GM15510 (cell line): ENCODE measurements at regions not wholly inside any gene's neighbourhood (a gene's known extent, or its start where the extent isn't known, plus 50 kb on each side); places are given as distances from the start of the nearest gene placed in this dataset.

Experiments
- POLR2A ChIP-seq: IDR thresholded peaks from 3 replicates; pipeline ENCODE4 v1.6.1; 2011; ENCODE audit warnings: borderline replicate concordance; ENCODE audit not compliant: insufficient read length; ENCODE audit errors: extremely low read depth

DNA sequence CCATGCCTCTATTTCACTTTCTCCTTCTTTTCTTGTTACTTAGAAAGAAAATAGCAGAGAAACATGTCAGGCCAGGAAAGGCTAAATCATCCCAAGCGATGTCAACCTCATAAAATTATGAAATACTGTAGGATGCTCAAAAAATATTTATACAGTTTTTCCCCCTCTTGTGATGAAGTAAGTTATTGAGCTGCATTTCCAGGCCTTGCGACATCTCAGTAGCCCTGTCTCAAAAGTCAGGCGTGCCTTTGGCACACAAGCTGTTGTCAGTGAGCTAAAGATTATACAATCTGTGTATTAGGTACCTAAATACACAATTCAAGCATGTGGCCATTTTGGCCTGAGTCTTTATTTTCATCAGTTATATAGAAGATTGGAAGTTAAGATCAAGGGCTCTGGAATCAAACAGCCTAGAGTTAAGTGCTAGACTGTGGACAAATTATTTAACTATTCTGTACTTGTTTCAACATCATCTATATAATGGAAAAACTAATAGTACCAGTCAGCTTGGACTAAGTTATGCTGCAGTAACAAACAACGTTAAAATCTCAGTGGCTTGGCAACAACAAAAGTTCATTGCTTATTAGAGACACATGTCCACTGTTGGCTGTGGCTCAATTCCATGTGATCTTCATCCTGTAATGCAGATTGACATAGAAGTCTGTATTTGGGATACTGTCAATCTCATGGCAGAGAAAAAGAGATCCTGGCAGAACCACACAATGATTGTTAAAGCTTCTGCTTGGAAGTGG is 406.4 kb upstream of the PROK2 start:
- TF ChIP-seq POLR2A = no peak

DNA sequence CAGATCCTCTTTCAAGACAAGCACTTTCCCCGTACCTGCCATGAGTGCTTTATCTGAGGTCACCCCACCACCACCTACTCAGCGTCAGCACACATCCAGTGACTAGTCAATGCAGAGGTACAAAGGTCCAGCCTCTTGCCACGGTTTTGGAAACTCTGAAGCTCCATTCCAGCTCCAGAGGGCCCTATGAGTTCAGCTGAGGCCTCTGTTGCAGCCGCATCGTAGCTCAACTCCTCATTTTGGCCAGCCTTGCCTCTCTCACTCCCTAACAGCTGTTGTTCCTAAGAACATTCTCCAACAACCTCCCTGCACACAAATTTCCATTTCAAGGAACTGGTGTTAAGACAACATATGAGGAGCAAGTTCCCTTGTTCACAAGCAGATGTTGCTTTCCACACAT is 405.1 kb upstream of the PROK2 start:
- no peak for TF ChIP-seq POLR2A

DNA sequence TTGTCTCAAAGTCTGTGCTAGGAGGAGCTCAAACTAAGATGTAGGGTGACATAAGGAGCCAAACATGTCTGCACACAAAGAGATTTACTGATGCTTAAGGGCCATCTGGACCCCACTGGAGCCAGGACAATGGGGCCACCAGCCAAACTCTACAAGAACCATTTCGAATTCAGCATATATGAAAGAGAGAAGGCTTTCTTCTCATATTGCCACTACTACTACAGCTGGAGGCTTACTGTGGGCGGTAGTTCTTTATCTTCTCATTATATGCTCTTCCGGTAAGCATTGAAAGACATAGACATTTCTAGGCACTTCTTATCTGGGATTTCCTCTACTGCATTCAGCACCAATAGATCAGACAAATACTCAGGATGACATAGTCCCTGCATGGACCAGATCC is 404.4 kb upstream of the PROK2 start:
- no peak for TF ChIP-seq POLR2A

DNA sequence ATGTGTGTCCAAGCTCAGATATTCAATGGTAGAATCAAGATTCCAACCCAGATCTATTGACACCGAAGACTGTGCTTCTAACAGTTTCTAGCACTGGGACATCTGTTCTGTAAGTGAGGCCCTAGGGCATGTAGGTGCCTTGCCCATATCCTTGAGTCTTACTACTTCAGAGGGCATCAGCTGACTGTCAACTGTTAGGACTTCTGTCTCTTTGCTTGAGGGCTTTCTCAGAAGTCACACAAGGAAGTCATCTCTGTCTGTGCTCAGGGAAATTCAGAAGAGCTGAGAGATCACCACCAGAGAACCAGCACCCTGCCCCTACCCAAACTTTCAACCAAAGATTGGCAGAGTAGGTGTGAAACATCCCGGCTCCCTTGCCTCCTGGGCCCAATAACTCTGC is 403.6 kb upstream of the PROK2 start:
- TF ChIP-seq POLR2A = no peak

DNA sequence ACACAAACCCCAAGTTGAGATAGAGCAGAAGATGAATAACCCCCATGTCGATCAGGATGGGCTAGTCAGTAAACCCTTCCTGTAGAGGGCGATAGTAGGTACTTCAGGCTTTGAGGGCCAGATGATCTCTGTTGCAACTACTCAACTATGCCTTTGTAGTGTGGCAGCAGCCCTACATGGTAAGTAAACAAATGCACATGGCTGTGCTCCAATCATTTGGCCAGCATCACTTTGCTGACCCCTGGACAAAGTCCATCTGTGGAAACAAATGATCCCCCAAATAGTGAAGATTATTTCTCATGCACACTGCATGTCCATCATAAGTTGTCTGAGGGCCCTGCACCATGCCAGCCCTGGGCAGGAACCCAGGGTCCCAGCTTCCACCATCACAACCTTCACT is 402.2 kb upstream of the PROK2 start:
- TF ChIP-seq POLR2A = no peak

DNA sequence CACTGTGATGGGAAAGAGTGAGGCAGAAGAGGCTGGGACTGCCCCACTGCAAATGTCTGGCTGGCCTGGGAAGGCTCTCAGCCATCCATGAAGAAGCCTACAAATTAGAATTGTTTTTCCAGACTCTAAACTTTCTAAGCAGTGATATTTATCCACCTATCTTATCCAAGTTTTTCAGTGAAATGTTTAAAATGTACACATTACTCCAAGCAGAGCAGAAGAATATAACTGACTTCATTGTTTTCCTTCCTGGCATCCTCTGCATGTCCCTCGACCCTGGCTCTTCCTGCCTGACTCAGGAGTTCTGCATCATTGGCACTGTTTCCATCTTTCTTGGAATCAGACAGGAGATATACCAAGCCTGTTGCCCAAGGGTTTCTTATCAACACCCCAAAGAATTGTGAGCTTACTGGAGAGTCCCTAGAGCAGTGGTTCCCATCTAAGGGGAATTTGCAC is 401.5 kb upstream of the PROK2 start:
- no peak for TF ChIP-seq POLR2A

DNA sequence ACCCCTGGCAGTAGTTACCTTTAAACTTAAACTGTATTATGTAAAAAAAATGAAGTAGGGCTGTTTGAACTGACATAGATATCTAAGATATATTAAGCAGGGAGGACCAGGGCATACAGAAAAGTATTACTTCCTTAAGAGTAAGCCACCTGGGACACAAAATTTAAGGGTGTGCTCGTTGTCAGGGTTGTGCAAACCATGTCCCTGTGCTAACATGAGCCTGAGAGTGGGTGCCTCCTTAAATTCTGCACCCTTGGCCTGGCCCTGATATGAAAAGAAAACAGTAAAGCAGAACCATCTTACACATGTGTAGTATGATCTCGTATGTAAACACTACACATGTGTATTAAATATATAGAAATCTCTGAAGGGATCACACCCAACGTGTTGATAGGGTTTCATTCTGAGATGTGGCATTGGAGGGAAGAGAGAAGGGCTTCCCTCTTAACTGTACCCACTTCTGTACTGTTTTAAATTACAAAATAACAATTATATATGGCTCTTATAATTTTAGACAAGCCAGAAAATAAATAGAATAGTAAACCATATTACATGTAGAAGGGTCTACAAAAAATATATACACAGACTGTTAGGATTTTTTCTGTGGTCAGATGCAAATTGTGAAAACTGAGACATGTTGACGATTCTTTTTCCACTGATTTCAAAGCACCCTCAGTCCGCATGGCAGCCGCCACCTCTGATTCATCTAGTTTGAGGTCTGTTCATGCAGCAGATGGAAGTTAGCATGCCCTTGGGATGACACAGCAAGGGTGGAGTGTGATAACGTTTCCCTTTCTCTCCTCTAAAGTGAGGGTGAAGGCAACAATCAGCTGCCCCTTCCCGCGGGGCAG is 400.8 kb upstream of the PROK2 start:
- TF ChIP-seq POLR2A = no peak

DNA sequence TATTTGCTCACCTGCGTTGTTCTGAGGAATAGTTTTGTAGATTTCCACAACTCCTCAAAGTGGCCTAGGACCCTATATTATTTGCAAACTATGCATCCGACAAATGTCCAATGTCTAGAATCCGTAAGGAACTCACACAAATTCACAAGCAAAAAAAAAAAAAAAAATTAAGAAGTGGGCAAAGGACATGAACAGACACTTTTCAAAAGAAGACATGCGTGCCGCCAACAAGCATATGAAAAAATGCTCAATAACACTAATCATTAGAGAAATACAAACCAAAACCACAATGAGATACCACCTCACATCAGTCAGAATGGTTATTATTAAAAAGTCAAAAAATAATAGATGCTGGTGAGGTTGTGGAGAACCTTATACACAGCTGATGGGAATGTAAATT is 398.5 kb upstream of the PROK2 start:
- no peak for TF ChIP-seq POLR2A

DNA sequence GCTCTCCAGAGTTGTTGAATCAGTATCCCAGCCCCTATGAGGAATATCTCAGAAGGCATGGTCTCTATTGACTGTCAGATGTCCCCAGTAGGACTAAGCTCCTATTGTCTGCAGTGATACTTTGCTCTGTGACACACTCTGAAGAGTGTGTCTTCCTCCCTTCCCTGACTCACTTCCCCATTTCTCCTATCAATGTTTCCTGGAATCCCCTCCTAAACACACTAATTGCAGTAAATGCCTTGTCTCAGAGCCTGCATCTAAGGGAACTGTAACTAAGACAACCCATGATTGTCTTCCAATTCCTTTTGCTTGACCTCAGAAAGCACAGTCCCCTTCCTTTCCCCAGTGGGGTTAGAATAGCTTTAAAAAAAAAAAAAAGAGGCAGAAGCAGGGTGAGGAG is 397.3 kb upstream of the PROK2 start:
- no peak for TF ChIP-seq POLR2A

DNA sequence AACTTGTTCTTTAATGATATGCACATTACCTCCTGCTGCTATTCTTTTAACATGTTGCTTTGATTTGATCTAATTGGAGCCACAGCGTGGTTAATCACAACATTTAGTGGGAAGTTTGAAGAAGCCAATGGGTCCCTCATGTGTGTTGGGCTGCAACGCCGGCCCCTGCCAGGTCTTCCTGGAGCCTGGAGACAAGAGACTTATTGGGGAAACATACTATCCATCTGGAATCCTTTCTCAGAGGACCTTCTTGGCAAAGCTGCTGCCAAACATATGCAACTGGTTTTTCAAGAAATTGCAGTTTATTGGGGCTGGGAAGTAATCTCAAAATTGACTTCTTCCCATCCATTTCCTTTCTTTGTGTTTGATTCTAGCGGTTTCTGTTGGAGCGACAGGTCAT is 396.3 kb upstream of the PROK2 start:
- TF ChIP-seq POLR2A = no peak

DNA sequence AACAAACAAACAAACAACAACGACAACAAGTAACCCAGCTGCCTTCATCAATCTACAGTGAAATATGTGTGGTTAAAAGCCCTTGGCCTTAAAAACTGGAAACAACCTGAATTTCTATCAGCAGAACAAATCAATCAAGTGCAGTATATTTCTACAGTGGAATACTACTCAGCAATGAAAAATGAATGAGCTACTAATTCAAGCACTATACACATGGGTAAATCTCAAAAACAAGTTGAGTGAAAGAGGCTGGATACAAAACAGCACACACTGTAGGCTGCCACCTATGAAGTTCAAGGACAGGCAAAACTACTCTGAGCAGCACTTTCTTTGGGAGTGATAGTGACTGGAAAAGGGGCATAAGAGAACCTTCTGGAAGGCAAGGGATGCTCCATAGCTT is 395.5 kb upstream of the PROK2 start:
- no peak for TF ChIP-seq POLR2A

DNA sequence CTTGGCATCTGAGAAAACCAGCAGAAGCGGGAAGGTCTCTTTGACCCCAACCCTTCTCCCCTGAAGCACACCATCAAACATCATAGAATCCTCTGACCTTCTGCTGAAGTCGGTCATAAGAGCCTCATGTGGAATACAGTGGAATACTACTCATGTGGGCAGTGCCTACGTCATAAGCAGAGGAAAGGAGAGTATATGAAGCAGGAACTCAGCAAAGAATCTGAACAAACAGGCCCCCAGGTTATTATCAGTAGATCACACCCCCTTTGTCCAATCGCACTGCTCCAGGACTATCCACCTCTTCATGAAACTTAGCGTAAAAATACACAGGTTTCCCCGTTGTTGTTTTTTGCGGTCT is 394.1 kb upstream of the PROK2 start:
- no peak for TF ChIP-seq POLR2A

DNA sequence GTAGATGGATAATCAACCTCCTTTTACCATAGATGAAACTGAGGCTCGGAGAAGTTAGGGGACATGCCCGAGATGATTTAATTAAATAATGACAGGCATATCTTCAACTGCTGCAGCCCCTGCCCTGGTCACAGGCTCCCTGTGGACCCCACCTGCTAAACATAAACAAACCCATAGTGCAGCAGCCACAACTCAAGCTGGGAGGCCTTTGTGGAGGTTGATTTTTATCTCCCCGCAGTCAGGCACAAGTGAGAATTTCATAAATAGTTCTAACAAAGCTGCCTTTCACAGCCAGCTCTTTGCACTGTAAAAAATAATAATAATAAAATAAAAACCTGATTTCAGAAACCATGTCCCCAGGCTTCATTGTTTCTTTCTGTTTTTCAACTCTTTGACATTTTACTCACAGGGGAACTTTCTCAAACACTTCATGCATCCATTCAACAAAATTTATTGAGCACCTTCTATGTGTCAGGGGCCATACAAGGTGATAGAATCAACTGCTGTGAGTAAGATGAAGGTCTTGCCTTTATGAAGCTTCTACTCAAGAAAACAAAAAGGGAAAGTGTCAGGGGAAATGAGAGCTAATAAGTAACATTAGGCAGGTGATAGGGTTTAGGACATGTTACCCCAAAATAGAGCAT is 393.6 kb upstream of the PROK2 start:
- no peak for TF ChIP-seq POLR2A

DNA sequence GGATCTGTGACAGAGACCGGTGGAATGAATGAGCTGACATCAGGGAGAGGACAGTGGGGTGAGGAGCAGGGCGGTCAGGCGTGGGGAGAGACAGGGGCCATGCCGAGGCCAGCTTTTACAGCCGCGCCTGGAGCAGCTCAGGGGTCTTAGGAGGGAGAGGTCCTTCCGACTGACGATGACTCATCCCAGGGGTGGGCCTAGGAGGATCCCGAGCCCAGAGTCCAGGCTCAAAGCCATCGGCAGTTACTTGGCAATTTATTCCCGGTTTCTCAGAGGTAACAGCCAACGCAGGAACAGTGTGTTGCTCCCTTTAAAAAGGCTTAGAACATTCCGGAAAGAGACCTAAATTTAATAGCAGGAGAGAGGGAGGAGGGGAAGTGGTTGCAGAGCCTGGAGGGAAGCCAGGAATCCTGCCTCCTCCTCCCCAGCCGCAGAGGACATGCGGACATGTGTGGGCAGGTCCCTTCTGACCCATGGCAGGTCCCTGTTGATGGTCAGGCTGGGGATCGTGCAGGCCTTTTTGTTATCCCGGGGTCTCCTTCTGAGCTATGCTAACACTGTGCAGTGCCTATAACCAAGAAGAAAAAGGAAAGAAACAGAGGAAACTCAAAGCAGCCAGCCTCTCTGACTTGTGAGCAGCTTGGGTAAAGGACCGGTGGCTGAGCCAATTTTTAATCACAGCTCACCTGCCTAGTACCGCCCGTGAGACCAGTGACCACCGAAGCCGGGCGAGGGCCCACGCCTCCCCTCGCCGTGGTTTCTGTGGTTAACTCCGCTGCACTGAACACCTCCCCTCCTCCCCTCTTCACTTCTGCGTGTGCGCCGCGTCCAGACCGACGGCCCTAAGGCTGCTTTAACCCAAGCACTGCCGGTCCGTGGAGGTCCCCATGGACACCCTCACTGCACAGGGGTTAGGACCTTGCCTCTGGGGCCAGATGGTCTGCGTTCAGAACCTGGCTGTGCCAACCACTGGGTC is 392.4 kb upstream of the PROK2 start:
- TF ChIP-seq POLR2A = no peak

DNA sequence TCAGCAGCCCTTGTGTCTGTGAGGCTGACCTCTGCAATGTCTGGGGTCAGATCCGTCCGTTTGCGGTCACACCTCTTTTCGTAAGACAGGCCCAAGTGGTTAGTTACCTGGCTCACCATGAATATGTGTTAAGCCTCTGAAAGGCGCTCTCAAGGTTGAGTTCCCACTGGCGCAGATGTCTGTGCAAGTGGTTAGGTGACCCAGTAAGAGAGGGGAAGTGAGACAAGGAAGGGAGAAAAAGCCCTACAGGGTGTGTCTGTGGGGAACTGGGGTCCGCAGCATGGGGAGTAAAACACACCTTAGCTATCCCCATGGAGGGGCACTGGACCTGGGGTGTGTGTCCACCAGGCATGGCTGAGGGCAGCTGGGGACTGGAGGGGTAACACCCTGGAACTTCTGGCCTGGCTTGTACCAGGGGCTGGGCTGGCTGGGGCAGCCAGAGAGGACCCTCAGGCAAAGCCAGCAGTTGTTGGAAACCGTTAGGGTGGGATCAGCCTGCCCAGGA is 391.6 kb upstream of the PROK2 start:
- no peak for TF ChIP-seq POLR2A

DNA sequence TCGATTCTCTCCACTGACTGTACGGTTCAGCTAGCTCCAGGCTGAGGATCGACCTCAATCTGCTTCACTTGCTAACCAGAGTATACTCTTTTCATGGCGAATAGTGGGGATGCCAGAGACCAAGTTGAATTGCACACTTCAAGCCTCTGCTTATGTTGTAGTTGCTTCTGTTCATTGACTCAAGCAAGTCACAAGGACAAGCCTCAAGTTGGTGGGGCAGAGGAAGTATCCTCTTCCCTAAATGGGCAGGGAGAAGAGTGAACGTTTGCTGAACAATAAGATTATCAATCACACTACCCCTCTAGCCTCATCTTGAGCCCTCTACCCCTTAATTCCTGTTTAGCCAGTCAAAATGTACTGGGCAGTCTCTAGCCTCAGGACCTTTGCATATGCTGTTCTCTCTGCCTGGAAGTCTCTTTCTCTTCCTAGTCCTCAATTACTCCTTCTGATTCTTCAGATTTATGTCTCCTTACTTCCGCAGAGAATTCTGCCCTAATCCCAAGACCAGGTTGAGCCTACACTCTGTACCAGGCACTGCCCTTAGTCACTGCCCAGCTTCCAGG is 390.4 kb upstream of the PROK2 start:
- TF ChIP-seq POLR2A = no peak
